ENCODE measurements at regions not wholly inside any gene's neighbourhood (a gene's known extent, or its start where the extent isn't known, plus 50 kb on each side); places are given as distances from the start of the nearest gene placed in this dataset.

- no peak for TF ChIP-seq CTCF (IDR thresholded peaks at IDR 0.05; ENCODE audit: insufficient read depth, low read depth, low read length)
- TF ChIP-seq EZH2 (IDR thresholded peaks at IDR 0.05; ENCODE audit: insufficient read depth, low read length), result no peak
These were observed 133.0 kb upstream of the PLCB4 start for GRCh38 chr20:8935878-8936277.

All from astrocyte (in vitro differentiated cells and primary cell).